HG03280 (cell line): ENCODE measurements at regions not wholly inside any gene's neighbourhood (a gene's known extent, or its start where the extent isn't known, plus 50 kb on each side); places are given as distances from the start of the nearest gene placed in this dataset.

ENCODE experiments used
- ATAC-seq: cut with Tn5 transposase; IDR thresholded peaks from one replicate; pipeline ENCODE4 v1.9.1; 2021; ENCODE audit warnings: mild to moderate bottlenecking, moderate library complexity; ENCODE audit not compliant: unreplicated experiment

DNA sequence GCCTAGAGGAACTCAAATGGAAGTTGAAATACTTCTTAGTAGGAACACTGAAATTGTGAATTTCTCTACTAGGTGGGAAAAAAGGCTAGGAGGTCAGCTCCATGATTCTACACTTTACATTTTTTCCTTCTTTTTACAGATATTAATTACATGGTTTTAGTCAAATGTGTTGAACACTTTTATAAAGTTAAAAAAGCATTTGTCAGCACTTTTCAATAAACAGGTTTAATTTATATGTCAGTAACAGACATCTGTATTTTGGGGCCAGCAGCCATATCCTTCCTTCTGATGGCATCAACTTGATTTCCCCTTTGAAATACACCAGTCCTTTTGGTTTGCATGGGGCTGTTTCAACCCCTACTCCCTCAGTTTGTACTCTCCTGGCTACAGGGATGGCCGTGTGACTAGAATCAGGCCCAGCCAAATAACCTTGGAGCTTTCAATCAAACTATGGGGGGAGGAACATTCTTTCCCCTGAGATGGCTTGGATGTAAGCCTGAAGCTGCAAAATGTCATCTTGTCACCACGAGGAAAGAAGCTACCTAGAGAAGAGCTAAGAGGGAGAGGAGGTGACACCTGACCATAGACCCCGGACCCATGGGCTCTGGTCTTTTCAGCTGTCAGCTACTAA, 171.0 kb upstream of the NEBL start:
- ATAC-seq = no peak

DNA sequence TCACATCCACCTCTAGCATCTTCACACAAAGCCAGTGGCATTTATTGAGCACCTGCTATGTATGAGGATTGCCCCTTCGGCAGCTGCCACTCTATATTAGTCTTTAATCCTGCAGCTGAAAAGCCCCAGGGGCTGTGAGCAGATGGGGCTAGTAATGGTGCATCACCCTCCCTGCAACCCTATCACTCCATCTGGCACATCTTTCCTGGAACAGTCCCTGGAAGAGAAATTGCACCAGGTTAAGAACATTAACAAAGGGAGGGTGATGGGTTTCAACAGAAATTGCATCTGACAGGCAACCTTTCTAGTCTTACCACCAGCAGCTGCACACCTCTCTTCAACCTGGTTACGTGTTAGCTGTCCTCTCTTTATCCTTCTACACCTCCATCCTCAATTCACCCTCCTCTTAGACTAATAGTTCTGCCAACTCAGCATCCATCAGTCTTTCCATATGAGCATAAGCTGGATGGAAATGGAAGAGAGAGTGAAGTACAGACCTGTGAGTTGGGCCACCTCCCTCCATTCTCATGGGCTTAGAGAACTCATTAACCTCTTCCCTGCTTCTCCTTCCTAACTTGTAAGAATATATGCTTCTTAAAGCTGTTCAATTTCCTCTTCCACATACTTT, 168.6 kb upstream of the NEBL start:
- no peak for ATAC-seq

DNA sequence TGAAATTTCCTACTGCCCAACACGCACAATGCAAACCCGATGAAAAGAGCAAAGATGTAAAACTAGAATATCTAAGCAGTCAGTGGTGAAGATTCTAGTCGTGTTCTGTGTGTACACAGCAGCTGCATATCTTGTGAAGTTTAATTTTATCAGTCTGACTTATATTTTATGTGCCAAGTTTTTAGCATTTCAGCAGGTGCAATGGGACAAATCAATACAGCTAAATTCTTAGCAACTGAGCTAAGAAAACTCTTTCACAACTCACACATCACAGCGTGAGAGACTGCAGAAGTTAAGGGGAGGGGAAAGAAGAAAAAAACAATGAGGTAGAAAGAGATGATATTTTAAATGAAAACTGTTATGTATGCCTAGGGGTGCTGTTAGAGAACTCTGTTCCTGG, 164.9 kb upstream of the NEBL start:
- ATAC-seq = no peak

DNA sequence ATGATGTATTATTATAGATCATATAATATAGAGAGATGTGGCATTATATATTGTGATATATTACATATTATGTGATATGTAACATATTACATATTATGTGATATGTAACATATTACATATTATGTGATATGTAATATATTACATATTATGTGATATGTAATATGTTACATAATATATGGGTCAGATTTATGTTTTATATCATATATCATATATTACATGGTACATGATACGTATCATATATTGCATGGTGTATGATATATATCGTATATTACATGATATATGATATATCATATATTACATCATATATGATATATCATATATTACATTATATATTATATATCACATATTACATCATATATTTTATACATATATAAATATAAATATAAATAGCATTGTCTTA, 164.1 kb upstream of the NEBL start:
- ATAC-seq = no peak

DNA sequence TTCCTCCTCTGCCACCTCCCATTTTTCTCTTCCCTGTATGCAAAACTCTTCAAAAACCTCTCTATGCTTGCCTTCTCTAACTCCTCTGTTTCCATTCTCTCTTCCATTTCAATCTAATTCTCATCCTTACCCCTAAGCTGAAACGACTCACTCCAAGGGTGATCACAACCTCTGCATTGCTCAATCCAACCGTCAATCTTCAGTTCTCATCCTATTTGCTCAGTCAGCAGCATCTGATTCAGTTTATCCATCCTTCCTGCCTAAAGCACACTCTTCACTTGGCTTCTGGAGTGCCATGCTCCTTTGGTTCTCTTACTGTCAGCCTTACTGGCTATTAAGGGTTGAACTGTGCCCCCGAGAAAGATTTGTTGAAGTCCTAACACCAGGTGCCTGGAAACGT, 163.5 kb upstream of the NEBL start:
- no peak for ATAC-seq

DNA sequence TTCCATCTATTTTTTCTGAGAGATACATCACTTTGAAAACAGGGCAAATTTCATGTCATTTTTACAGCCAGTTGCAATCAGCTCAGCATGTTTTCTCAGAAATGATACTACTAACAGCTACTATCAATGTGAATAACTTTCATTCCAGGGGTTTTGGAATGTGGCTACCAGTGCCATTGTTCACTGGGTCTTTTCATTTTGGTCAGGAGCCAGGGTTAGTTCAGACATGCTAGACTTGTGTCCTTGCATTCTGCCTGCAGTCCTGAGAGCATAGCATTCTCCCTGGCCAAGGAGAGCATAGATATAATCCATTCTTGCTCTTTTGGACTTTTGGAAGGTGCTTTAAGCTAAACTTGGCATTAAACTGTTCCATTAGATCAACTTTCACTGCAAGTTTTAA, 160.9 kb upstream of the NEBL start:
- ATAC-seq = no peak

DNA sequence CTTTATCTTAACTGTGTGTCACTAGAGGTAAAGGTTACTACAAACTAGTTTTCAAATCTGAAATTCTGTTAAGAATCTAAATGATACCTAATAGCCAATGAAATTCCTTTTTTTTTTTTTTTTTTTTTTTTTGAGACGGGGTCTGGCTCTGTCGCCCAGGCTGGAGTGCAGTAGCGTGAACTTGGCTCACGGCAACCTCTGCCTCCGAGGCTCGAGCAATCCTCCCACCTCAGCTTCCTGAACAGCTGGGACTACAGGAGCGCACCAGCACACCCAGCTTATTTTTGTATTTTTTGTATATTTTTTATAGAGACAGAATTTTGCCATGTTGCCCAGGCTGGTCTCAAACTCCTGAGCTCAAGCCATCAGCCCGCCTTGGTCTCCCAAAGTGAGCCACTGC, 160.3 kb upstream of the NEBL start:
- ATAC-seq = no peak

DNA sequence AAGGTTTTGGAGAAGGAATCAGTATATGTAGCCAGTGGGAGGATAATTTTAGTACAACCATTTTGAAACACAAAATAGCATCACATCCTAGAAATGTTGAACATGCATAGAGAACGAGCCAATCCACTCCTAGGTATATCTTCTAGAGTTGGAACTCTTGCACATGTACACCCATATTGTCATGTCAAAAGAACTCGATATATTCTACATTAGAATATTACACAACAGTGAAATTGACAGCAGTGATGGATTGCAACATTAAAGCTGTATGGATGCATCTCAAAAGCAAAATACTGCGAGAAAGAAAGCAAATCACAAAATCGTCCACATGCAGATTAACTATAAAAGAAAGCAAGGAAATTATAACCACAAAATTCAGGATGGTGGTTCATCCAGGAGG, 159.3 kb upstream of the NEBL start:
- ATAC-seq = no peak

DNA sequence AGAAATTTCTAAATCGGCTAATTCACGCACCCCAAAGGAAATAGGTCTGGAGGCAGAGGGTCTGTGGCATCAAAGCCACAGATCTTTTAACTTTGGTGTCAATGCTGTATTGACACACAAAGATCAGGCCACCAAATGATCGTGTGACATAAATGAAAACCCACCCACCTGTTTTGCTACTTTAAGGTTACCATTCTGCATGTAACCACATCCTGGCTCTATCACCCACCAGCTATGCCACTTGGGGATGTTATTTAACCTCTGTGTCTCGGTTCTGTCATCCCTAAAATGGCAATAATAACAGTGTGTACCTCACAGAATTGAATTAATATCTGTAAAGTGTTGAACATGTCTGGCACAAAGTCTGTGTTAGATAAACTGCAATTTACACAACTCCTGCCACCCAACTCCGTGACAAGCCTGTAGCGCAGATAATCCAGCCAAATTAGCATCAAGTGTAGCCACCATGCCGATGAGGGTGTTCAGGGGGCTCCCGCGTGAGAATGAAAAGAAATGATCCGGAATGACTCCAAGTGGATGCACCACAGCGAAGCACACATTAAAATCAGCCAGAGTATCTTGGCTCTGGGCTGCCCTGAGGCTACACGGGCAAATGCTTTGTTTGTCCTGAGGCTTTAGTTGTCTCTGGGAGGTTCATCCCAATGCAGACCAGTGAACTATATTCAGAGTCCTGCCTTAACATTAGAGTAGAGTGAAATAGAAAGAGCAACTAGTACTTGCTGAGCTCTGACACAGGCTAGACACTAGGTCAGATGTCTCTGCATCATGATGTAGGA, 158.4 kb upstream of the NEBL start:
- ATAC-seq = no peak

DNA sequence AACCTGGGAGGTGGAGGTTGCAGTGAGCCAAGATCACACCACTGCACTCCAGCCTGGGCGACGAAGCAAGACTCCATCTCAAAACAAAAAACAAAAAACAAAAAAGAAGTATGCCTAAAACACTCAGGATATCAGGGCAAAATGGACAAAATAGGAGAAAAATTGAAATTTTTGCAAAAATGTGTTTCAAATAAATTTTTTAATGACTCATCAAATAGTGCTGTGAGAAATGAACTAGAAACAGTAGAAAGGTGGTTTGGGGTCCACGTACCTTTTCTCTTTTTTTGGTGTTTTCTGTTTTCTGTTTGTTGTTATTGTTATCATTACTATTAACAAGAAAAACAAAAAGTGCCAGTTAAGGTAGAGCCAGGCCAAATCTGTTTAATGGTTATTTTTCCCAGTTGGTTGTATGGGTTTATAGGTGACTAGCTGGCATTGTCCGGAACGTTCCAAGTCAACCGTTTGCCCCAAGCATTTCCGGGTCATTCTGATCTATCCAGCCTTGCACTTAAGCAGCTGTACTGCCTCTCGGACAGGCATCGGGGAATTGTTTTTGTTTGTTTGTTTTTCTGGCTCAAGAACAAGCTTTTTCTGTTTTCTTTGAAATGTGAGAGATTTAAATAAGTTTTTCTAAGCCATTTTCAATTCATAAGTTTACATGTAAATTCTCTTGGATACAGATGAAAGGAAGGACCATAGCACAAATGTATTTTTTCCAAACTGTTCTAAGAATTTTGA, 157.0 kb upstream of the NEBL start:
- no peak for ATAC-seq

DNA sequence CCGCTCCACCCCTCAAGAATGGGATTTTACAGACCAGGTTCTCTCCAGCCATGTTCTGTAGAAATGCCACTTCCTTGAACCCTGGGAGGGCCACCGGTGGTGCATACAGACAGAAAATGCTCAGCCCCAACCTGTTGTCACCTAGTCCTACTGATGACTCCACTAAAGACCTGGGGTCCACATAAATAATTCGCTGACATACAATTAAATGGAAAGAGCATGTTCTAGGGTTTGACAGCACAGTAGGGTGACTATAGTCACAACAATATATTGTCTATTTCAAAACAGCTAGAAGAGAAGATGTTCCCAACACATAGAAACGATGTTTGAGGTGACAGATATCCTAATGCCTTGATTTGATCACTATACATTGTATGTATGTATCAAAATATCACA, 155.6 kb upstream of the NEBL start:
- ATAC-seq = no peak

DNA sequence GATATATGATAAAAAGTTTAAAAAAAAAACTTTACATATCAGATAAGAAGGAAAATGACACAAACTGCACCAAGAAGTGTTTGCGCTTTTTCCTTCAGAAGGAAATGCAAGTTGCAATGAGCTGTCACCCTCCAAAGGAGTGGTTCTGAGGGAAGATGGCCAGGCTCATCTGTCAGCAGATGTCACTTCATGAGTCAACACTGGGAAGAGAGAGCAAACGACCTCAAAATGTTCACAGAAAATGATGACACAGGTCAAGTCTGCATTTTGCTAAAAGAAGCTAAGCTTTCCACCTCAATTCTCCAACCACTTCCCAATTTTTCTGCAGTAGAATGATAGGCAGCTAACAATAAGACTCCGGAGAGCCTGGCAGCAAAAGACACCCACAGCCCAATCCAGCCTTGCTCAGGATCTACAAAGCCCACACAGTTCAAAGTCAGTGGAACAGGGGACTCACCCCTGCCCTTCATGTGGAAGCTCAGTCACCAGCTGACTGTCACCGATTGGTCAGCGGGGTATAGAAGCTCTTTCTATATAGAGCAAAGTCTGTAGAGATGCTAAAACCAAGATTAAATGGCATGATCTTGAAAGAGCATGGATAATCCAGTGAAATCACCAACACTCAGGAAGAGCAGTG, 155.1 kb upstream of the NEBL start:
- no peak for ATAC-seq

DNA sequence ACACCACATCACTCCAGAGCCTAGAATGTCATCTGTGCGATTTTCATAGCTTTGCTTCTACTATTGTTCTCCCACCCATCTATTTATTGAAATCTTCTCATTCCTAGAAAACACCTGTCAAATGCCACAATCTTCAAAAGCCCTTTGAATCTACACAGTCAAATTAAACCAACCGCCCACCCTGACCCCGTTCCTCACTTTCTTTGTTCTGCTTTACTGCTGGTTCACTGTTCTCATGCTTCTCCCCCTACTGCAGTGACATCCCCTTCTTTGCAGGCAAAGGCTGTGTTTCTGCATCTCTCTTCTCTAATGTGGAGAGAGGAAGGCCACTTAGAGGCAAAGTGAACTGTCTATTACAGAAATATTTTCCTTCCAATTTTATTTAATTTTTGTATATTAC, 152.4 kb upstream of the NEBL start:
- no peak for ATAC-seq

DNA sequence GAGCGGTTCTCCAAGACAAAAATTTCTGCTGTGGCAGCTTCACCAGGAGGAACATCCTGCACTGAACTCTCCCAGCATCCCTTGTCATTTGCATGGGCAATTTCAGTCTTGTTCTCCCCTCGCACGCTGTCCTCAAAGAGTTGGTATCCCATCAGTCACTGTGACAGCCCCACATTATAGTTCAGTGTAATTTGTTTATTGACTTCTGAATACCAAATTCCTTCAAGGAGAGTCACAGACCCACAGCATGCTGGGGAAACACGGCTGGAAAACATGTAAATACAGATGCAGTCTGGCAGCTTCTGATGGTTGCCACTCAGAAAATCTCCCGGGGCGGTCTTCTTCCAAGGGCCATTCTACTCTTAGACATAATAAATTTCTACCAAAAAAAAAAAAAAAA, 151.0 kb upstream of the NEBL start:
- no peak for ATAC-seq

DNA sequence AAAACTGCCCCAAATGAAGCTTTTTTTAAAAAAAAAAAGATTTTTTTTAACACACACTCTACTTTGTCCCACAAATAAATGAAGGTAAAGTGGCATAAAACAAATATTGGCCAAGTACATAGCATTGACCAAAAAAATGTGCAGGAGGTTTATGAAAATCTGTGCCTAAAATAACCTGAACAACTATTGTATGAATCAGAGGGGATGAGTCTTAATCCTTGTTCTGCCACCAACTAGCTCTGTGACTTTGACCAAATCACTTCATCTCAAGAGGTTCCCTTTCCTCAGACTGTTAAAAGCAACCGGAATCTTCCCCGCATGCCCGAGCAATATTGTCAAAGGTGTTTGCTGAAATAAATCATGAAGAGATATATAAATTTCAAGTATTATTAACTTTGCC, 150.4 kb upstream of the NEBL start:
- no peak for ATAC-seq

DNA sequence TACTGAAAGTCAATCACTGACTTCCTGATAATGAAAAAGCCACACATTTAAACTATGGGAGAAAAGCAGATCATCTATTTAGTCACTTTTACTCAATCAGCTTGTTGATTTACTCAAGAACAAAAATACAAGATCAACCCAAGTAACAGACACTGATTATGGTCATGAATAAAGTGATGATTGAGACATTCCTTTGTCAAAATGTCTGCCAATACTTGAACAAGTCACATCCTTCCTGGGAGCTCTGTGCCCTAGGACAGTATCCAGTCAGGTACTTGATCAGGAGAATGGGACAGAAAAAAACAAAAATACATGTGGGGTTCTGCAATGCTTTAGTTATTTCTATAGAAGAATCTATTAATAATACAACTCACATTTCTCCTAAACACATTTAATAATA, 150.0 kb upstream of the NEBL start:
- no peak for ATAC-seq

DNA sequence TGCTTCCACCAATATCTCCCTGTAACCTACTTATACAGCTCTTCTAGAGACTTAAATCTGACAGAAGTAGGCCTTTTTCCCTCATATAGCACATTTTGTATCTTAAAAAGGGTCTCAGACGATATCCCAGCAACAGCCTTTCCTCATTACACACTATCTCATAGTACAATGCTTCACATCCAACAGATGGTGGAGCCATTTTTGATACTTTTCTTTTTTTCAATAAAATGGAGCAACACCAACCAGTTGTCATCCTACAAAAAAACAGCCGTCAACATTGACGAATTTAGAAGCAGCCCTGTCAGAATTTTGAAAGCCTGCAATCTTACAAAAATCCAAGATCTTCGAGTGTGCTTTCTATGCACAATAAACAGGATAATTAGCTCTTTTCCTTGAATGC, 145.9 kb upstream of the NEBL start:
- ATAC-seq = no peak

DNA sequence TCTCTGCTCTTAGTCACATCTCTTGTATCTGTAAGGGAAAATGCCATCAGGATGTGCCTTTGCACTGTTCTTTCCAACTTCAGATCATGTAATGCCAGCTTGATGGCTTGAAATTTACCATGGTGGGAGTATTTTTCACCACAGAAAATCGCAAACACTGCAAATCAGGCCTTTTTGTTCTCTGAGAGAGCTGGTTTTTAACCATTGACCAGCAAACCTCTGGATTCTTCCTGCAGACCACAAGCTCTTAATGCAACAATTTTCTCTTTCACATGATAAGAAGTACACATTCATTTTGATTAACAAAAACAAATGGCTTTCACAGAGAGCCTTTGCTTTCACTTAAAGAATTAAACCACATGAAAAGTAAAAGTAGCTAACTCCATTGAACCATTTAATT, 145.4 kb upstream of the NEBL start:
- ATAC-seq = no peak

DNA sequence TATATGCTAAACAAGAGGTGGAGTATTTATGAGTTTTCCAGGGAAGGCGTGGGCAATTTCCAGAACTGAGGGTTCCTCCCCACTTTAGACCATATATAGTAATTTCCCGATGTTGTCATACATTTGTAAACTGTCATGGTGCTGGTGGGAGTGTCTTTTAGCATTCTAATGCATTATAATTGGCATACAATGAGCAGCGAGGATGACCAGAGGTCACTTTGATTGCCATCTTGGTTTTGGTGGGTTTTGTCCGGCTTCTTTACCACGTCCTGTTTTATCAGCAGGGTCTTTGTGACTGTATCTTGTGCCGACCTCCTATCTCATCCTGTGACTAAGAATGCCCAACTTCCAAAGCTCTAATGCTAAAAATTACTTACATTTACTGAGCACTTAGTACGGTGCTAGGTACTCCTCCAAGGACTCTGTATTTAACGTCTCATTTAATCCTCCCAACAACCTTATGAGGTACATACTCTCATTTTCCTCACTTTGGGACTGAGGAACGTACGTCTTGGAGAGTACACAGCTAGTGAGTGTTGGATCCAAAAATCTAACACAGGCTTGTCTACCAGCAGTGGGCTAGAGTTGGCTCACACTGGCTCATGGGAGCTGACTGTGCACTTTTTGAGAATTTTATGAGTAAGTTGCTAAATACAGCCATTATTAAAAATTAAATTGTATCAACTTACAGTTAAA, 144.8 kb upstream of the NEBL start:
- no peak for ATAC-seq

DNA sequence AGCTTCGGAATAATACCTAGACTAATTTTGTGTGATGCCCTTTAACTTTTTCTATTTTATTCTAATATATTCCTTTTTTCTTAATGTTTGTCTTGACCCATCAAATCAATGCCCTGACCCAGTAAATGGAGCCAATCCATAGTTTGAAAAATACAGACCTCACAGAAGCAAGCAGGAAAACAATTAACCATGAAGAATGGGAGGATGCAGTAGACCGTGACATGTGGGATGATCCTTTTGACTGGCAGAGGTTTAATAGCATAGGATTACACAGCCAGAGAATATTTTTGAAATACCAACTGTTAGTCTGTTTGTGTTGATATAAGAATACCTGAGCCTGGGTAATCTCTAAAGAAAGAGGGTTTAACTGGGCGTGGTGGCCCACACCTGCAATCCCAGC, 142.6 kb upstream of the NEBL start:
- ATAC-seq = no peak

DNA sequence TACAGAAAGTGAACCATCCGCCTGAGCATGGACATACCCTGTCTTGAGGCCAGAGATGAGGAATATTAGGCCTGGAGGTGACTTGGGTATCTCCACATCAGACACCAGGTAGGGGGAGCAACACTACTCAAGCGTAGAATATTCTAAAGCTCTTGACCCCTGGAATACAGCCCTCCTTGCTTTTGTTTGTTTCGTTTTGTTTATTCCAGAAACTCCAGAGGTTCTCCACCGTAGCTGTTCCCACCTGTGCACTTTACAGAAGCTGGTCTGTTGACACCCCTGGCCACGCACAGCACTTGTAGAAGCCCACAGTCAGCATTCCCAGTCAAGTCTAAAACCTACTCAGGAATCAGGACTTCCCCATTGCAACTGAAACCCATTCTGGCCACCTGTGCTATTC, 139.6 kb upstream of the NEBL start:
- no peak for ATAC-seq
